ENCODE measurements at regions not wholly inside any gene's neighbourhood (a gene's known extent, or its start where the extent isn't known, plus 50 kb on each side); places are given as distances from the start of the nearest gene placed in this dataset.

- Histone ChIP-seq H3K4me2 (ENCODE audit: low read depth, low read length) (no peak overlapping the region), H3K4me1 (ENCODE audit: low read length) (no peaks in the 10 kb centered on the region), H2AFZ (ENCODE audit: low read length) (no peak overlapping the region), H3K36me3 (replicated peaks; ENCODE audit: insufficient read depth, low read length) (no peaks in the 10 kb centered on the region), H3F3A (ENCODE audit: insufficient read depth, low read length) (no peaks in the 10 kb centered on the region), H3K27ac (ENCODE audit: low read length) (no peak overlapping the region), H4K20me1 (ENCODE audit: insufficient read depth, low read length) (no peaks in the 10 kb centered on the region), H3K9me3 (replicated peaks; ENCODE audit: insufficient read depth, low read length) (no peaks in the 10 kb centered on the region), H3K4me3 (ENCODE audit: low read length) (no peak overlapping the region), H3K79me2 (ENCODE audit: low read length) (no peaks in the 10 kb centered on the region), H3K27me3 (replicated peaks; ENCODE audit: insufficient read depth, low read length) (no peaks in the 10 kb centered on the region), H3K9me2 (replicated peaks; ENCODE audit: insufficient read depth, low read length) (no peaks in the 10 kb centered on the region), H3K9ac (ENCODE audit: low read length) (no peak overlapping the region)
- TF ChIP-seq EZH2phosphoT487 (IDR thresholded peaks at IDR 0.05; ENCODE audit: low read length) (no peak), CTCF (IDR thresholded peaks at IDR 0.05; ENCODE audit: low read length) (no peak), EZH2 (optimal IDR thresholded peaks at IDR 0.05; ENCODE audit: low read depth, low read length) (no peak)
- no peak for DNase-seq
These were observed 196.0 kb downstream of the MAF start for GRCh38 chr16:79404571-79404970.

DNA sequence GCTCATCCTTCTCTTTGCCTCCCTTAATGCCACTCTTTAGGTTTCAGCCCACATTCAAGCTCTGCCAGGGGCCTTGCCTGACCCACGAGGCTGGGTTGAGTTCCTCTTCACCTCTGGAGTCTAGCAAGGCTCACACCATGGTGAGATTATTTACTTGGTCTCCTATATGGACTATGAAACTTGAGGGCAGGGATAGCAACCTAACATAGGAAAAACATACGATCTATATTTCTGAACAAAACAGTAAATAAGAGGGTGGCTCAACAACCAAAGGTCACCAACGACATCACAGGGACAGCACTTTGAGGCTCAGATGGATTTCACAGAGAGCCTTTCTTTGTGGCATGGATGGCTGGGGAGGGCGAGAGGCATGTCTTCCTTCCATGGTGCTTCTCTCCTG, 197.0 kb downstream of the MAF start:
- Histone ChIP-seq H3K27me3 (replicated peaks; ENCODE audit: insufficient read depth, low read length) (no peaks in the 10 kb centered on the region), H3K9me3 (replicated peaks; ENCODE audit: insufficient read depth, low read length) (no peaks in the 10 kb centered on the region), H3K36me3 (replicated peaks; ENCODE audit: insufficient read depth, low read length) (no peaks in the 10 kb centered on the region), H3K4me1 (ENCODE audit: low read length) (no peaks in the 10 kb centered on the region), H3K79me2 (ENCODE audit: low read length) (no peaks in the 10 kb centered on the region), H3K4me3 (ENCODE audit: low read length) (no peak overlapping the region), H2AFZ (ENCODE audit: low read length) (no peak overlapping the region), H3K27ac (ENCODE audit: low read length) (no peak overlapping the region), H3K9me2 (replicated peaks; ENCODE audit: insufficient read depth, low read length) (no peaks in the 10 kb centered on the region), H3K9ac (ENCODE audit: low read length) (no peak overlapping the region), H3K4me2 (ENCODE audit: low read depth, low read length) (no peak overlapping the region), H4K20me1 (ENCODE audit: insufficient read depth, low read length) (no peaks in the 10 kb centered on the region), H3F3A (ENCODE audit: insufficient read depth, low read length) (no peaks in the 10 kb centered on the region)
- DNase-seq: no peak
- TF ChIP-seq EZH2phosphoT487 (IDR thresholded peaks at IDR 0.05; ENCODE audit: low read length) (no peak), EZH2 (optimal IDR thresholded peaks at IDR 0.05; ENCODE audit: low read depth, low read length) (no peak), CTCF (IDR thresholded peaks at IDR 0.05; ENCODE audit: low read length) (no peak)

DNA sequence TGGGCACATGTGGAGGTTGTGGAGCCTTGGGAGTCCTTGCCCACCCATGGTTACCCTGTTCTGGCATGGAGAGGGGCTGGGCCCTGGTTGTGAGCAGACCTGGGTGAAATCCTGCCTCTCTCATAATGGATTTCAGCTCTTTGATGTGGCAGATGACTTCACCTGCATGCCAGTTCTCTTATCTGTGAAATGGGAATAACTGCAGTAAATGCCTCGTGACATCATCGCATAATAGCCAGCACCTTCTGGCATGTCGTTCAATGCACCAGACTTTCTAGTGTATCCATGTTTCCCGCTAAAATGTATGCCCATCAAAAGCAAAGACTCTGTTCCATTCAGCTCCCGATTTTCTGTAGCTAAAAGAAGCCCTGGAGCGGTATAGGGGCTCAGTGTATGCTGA, 197.6 kb downstream of the MAF start:
- Histone ChIP-seq H3K9me2 (replicated peaks; ENCODE audit: insufficient read depth, low read length) (no peaks in the 10 kb centered on the region), H2AFZ (ENCODE audit: low read length) (no peak overlapping the region), H3K9ac (ENCODE audit: low read length) (no peak overlapping the region), H3K4me3 (ENCODE audit: low read length) (no peak overlapping the region), H3K9me3 (replicated peaks; ENCODE audit: insufficient read depth, low read length) (no peaks in the 10 kb centered on the region), H3K79me2 (ENCODE audit: low read length) (no peaks in the 10 kb centered on the region), H3K27ac (ENCODE audit: low read length) (no peak overlapping the region), H4K20me1 (ENCODE audit: insufficient read depth, low read length) (no peaks in the 10 kb centered on the region), H3K36me3 (replicated peaks; ENCODE audit: insufficient read depth, low read length) (no peaks in the 10 kb centered on the region), H3K4me2 (ENCODE audit: low read depth, low read length) (no peak overlapping the region), H3K4me1 (ENCODE audit: low read length) (no peaks in the 10 kb centered on the region), H3F3A (ENCODE audit: insufficient read depth, low read length) (no peaks in the 10 kb centered on the region), H3K27me3 (replicated peaks; ENCODE audit: insufficient read depth, low read length) (no peaks in the 10 kb centered on the region)
- TF ChIP-seq EZH2 (optimal IDR thresholded peaks at IDR 0.05; ENCODE audit: low read depth, low read length): no peak
- TF ChIP-seq EZH2phosphoT487 (IDR thresholded peaks at IDR 0.05; ENCODE audit: low read length): no peak
- TF ChIP-seq CTCF (IDR thresholded peaks at IDR 0.05; ENCODE audit: low read length): no peak
- DNase-seq: no peak

All from MM.1S (cell line).